ENCODE measurements at regions not wholly inside any gene's neighbourhood (a gene's known extent, or its start where the extent isn't known, plus 50 kb on each side); places are given as distances from the start of the nearest gene placed in this dataset.
"Not testable (repeated sequence)": the region's sequence is repeated elsewhere in the genome, so short reads cannot be mapped to it uniquely, and the experiment has no call there.

DNA sequence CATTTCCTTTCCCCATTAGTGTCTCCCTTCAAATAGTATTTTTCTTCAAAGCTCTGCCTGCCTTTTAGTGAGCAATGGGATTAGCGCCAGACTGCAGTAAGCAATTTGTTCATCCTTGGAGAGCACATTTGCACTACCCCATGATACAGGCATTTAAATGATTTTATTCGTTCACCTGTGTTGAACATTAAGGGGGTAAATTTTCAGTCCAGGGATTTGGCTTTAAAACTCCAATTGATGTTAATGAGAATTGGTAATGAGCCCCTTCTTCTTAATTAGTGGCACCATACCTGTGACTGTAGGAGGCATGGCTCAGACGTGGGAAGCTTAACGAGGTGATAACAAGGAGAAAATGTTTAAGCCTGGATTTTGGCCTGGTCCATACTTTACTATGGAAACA is 161.4 kb upstream of the NANOGP8 start:
- POLR2A ChIA-PET = no interaction called here
- no peak for TF ChIP-seq BHLHE40 (IDR thresholded peaks at IDR 0.05; ENCODE audit: borderline replicate concordance)
- TF ChIP-seq SUZ12 (IDR thresholded peaks at IDR 0.05) = no peak
- TF ChIP-seq ZNF384 (IDR thresholded peaks at IDR 0.05) = no peak
- TF ChIP-seq LEF1 (IDR thresholded peaks at IDR 0.05; ENCODE audit: borderline replicate concordance) = no peak
- TF ChIP-seq HDGF (IDR thresholded peaks at IDR 0.05; ENCODE audit: borderline replicate concordance) = no peak
- no peak for TF ChIP-seq SP1 (IDR thresholded peaks at IDR 0.05)
- no peak for TF ChIP-seq FOXK2 (IDR thresholded peaks at IDR 0.05)
- no peak for TF ChIP-seq ELF4 (IDR thresholded peaks at IDR 0.05)
- no peak for TF ChIP-seq ARNT (IDR thresholded peaks at IDR 0.05)
- TF ChIP-seq CTBP1 (IDR thresholded peaks at IDR 0.05; ENCODE audit: borderline replicate concordance) = no peak
- no peak for TF ChIP-seq FOXM1 (IDR thresholded peaks at IDR 0.05; ENCODE audit: borderline replicate concordance)
- no peak for TF ChIP-seq FOXA1 (IDR thresholded peaks at IDR 0.05)
- no peak for TF ChIP-seq NFRKB (IDR thresholded peaks at IDR 0.05)
- no peak for TF ChIP-seq TARDBP (IDR thresholded peaks at IDR 0.05)
- TF ChIP-seq, protein P1, sequence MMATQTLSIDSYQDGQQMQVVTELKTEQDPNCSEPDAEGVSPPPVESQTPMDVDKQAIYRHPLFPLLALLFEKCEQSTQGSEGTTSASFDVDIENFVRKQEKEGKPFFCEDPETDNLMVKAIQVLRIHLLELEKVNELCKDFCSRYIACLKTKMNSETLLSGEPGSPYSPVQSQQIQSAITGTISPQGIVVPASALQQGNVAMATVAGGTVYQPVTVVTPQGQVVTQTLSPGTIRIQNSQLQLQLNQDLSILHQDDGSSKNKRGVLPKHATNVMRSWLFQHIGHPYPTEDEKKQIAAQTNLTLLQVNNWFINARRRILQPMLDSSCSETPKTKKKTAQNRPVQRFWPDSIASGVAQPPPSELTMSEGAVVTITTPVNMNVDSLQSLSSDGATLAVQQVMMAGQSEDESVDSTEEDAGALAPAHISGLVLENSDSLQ (IDR thresholded peaks at IDR 0.05) = no peak
- TF ChIP-seq L3MBTL2 (conservative IDR thresholded peaks at IDR 0.05) = no peak
- CTCF ChIA-PET = no interaction called here
- no peak for DNase-seq (ENCODE audit: extremely low spot score)

DNA sequence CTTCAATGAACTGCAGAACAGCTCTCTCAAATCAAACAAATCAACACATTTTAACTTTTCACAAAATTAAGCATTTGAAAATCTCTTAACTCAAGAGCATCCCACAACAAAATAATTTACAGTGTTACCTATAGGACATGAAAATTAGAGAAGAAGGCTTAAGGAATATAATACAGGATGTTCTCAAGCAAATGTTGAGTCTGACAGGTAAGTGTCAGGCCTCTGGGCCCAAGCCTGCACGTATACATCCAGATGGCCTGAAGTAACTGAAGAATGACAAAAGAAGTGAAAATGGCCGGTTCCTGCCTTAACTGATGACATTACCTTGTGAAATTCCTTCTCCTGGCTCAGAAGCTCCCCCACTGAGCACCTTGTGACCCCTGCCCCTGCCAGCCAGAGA is 160.6 kb upstream of the NANOGP8 start:
- CTCF ChIA-PET; DNase-seq (ENCODE audit: extremely low spot score); POLR2A ChIA-PET: not testable (repeated sequence)

DNA sequence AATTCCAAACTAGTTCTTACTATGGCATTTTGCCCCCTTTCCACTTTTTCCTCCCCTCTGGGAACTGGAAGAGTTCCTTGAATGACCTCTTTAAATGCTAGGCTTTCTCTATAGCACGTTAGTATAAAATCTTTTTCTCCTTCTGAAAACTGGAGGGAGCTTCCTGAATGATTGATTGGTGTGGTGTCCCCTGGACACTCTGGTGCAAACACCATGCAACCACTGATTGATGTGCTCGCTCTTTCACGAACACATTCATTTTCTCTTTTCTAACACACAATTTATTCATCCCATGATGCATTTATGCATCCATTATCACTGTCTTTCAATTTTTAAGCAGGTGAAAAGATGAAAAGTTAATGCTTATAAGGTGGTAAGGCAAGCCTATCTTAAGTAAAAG is 159.1 kb upstream of the NANOGP8 start:
- POLR2A ChIA-PET = no interaction called here
- TF ChIP-seq BHLHE40 (IDR thresholded peaks at IDR 0.05; ENCODE audit: borderline replicate concordance) (no peak), FOXM1 (IDR thresholded peaks at IDR 0.05; ENCODE audit: borderline replicate concordance) (no peak), FOXK2 (IDR thresholded peaks at IDR 0.05) (no peak), NFRKB (IDR thresholded peaks at IDR 0.05) (no peak), ZNF384 (IDR thresholded peaks at IDR 0.05) (no peak), LEF1 (IDR thresholded peaks at IDR 0.05; ENCODE audit: borderline replicate concordance) (no peak), HDGF (IDR thresholded peaks at IDR 0.05; ENCODE audit: borderline replicate concordance) (no peak), CTBP1 (IDR thresholded peaks at IDR 0.05; ENCODE audit: borderline replicate concordance) (no peak), TARDBP (IDR thresholded peaks at IDR 0.05) (no peak), SP1 (IDR thresholded peaks at IDR 0.05) (no peak), ARNT (IDR thresholded peaks at IDR 0.05) (no peak)
- TF ChIP-seq, protein P1 (IDR thresholded peaks at IDR 0.05) = no peak
- DNase-seq (ENCODE audit: extremely low spot score) = no peak
- CTCF ChIA-PET = no interaction called here

DNA sequence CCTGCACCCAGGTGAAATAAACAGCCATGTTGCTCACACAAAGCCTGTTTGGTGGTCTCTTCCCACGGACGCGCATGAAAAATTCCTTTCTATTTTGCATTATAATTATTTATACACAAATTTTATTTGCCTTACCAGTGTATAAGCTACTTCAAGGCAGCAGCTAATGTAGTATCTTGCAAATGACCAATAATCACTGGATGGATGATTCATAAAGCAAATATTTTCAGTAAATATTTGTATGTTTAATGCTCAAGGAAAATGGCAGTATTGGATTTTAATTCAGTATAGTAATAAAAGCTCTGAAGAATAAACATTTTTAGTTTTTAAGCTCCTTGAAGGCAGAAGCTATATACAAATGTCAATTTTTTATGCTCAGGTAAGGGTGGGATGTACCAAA is 158.7 kb upstream of the NANOGP8 start:
- DNase-seq (ENCODE audit: extremely low spot score) = no peak
- CTCF ChIA-PET = no interaction called here
- POLR2A ChIA-PET = no interaction called here
- TF ChIP-seq CTBP1 (IDR thresholded peaks at IDR 0.05; ENCODE audit: borderline replicate concordance) (no peak), FOXK2 (IDR thresholded peaks at IDR 0.05) (no peak), L3MBTL2 (conservative IDR thresholded peaks at IDR 0.05) (no peak), SUZ12 (IDR thresholded peaks at IDR 0.05) (no peak), FOXM1 (IDR thresholded peaks at IDR 0.05; ENCODE audit: borderline replicate concordance) (no peak), SP1 (IDR thresholded peaks at IDR 0.05) (no peak), LEF1 (IDR thresholded peaks at IDR 0.05; ENCODE audit: borderline replicate concordance) (no peak), ARNT (IDR thresholded peaks at IDR 0.05) (no peak), FOXA1 (IDR thresholded peaks at IDR 0.05) (no peak), HDGF (IDR thresholded peaks at IDR 0.05; ENCODE audit: borderline replicate concordance) (no peak), BHLHE40 (IDR thresholded peaks at IDR 0.05; ENCODE audit: borderline replicate concordance) (no peak), NFRKB (IDR thresholded peaks at IDR 0.05) (no peak), ZNF384 (IDR thresholded peaks at IDR 0.05) (no peak), ELF4 (IDR thresholded peaks at IDR 0.05) (no peak)
- TF ChIP-seq, protein P1 (IDR thresholded peaks at IDR 0.05) = no peak

DNA sequence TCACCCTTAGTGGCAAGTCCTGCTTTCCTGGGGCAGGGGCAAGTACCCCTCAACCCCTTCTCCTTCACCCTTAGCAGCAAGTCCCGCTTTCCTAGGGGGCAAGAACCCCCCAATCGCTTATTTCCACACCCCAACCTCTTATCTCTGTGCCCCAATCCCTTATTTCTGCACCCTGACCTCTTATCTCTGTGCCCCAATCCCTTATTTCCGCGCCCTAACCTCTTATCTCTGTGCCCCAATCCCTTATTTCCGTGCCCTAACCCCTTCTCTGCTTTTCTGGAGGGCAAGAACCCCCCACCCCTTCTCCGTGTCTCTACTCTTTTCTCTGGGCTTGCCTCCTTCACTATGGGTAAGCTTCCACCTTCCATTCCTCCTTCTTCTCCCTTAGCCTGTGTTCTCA is 154.6 kb upstream of the NANOGP8 start:
- DNase-seq (ENCODE audit: extremely low spot score); POLR2A ChIA-PET; CTCF ChIA-PET: not testable (repeated sequence)

DNA sequence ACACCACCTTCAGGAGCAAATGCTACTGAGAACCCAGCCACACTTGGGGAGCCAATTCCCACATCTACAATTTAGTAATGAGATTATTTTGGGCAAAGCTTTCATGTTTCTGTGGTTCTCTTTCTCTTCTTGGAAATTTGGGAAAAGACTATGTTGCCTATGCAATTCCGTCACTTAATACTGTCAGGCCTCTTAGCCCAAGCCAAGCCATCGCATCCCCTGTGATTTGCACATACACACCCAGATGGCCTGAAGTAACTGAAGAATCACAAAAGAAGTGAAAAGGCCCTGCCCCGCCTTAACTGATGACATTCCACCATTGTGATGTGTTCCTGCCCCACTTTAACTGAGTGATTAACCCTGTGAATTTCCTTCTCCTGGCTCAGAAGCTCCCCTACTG is 153.4 kb upstream of the NANOGP8 start:
- DNase-seq (ENCODE audit: extremely low spot score); POLR2A ChIA-PET; CTCF ChIA-PET: not testable (repeated sequence)

DNA sequence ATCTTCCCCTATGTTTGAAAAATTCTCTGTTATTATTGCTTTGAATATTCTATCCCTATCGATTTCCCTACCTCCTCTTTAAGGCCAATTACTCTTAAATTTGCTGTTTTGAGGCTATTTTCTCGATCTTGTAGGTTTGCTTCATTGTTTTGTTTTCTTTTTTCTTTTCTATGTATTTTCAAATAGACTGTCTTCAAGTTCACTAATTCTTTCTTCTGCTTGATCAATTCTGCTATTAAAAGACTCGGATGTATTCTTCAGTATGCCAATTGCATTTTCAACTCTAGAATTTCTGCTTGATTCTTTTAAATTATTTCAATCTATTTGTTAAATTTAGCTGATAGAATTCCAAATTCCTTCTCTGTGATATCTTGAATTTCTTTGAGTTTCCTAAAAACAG is 144.0 kb upstream of the NANOGP8 start:
- TF ChIP-seq ZNF384 (IDR thresholded peaks at IDR 0.05) (no peak), FOXM1 (IDR thresholded peaks at IDR 0.05; ENCODE audit: borderline replicate concordance) (no peak), ELF4 (IDR thresholded peaks at IDR 0.05) (no peak), ARNT (IDR thresholded peaks at IDR 0.05) (no peak), TARDBP (IDR thresholded peaks at IDR 0.05) (no peak), CTBP1 (IDR thresholded peaks at IDR 0.05; ENCODE audit: borderline replicate concordance) (no peak), NFRKB (IDR thresholded peaks at IDR 0.05) (no peak), LEF1 (IDR thresholded peaks at IDR 0.05; ENCODE audit: borderline replicate concordance) (no peak), HDGF (IDR thresholded peaks at IDR 0.05; ENCODE audit: borderline replicate concordance) (no peak), BHLHE40 (IDR thresholded peaks at IDR 0.05; ENCODE audit: borderline replicate concordance) (no peak)
- TF ChIP-seq, protein P1 (IDR thresholded peaks at IDR 0.05) = no peak
- DNase-seq (ENCODE audit: extremely low spot score) = no peak
- POLR2A ChIA-PET = no interaction called here
- CTCF ChIA-PET = no interaction called here

Data from HEK293T (cell line).